DOHH2 (cell line): ENCODE measurements at regions not wholly inside any gene's neighbourhood (a gene's known extent, or its start where the extent isn't known, plus 50 kb on each side); places are given as distances from the start of the nearest gene placed in this dataset.

Experiments used
- CTCF ChIP-seq: fragments of 200-600 bp; sonication (generic); IDR thresholded peaks from one replicate; pipeline ENCODE4 v1.5.1; 2014; ENCODE audit warnings: antibody characterized with exemption, mild to moderate bottlenecking, low read depth, low read length; ENCODE audit not compliant: poor library complexity, severe bottlenecking
- EZH2phosphoT487 ChIP-seq: fragments of 200-600 bp; sonication (generic); IDR thresholded peaks from 2 replicates; pipeline ENCODE4 v1.6.1; 2017; ENCODE audit warnings: borderline replicate concordance, mild to moderate bottlenecking, antibody characterized with exemption, low read length, moderate library complexity, mixed read lengths

DNA sequence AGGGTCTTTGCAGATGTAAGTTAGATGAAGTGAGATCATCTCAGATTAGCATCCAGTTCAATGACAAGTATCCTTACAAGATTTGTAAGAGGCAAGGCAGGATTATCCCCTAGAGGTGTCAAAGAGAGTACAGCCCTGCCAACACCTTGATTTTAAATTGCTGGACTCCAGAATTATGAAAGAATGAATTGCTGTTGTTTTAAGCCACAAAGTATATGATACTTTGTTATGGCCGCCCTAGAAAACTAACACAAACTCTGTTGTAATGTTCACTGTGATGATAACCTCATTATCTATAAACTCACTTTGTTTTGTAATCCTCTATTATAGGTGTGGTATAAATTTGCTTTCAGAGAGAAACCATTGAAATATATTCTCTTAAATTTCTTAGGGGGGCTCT lies 249.0 kb upstream of the SPOPL start:
- TF ChIP-seq EZH2phosphoT487 (no peak), CTCF (no peak)
